ENCODE measurements at regions not wholly inside any gene's neighbourhood (a gene's known extent, or its start where the extent isn't known, plus 50 kb on each side); places are given as distances from the start of the nearest gene placed in this dataset.

- TF ChIP-seq, protein P1, sequence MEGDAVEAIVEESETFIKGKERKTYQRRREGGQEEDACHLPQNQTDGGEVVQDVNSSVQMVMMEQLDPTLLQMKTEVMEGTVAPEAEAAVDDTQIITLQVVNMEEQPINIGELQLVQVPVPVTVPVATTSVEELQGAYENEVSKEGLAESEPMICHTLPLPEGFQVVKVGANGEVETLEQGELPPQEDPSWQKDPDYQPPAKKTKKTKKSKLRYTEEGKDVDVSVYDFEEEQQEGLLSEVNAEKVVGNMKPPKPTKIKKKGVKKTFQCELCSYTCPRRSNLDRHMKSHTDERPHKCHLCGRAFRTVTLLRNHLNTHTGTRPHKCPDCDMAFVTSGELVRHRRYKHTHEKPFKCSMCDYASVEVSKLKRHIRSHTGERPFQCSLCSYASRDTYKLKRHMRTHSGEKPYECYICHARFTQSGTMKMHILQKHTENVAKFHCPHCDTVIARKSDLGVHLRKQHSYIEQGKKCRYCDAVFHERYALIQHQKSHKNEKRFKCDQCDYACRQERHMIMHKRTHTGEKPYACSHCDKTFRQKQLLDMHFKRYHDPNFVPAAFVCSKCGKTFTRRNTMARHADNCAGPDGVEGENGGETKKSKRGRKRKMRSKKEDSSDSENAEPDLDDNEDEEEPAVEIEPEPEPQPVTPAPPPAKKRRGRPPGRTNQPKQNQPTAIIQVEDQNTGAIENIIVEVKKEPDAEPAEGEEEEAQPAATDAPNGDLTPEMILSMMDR (IDR thresholded peaks at IDR 0.05): no peak
- no peak for TF ChIP-seq POLR2AphosphoS5 (IDR thresholded peaks at IDR 0.05)
Measured at GRCh38 chr18:30775629-30776028, 266.9 kb downstream of the DSC3 start.
